Liver (tissue), 3 donors: ENCODE measurements at regions not wholly inside any gene's neighbourhood (a gene's known extent, or its start where the extent isn't known, plus 50 kb on each side); places are given as distances from the start of the nearest gene placed in this dataset.

Experiments used
- GABPA ChIP-seq, 2 donors: IDR thresholded peaks in 1 of 2; conservative IDR thresholded peaks in 1 of 2; 2 replicates each; pipeline ENCODE4 v1.6.1; 2016; ENCODE audit warnings: antibody characterized with exemption in 2 of 2, mild to moderate bottlenecking in 1 of 2, moderate library complexity in 1 of 2
- MAX ChIP-seq: IDR thresholded peaks from 2 replicates; pipeline ENCODE4 v1.6.1; 2016; ENCODE audit warnings: antibody characterized with exemption
- NR2F2 ChIP-seq: IDR thresholded peaks from 2 replicates; pipeline ENCODE4 v1.6.1; 2016; ENCODE audit warnings: antibody characterized with exemption
- RAD21 ChIP-seq, 2 donors: IDR thresholded peaks; 2 replicates each; pipeline ENCODE4 v1.6.1; 2016; ENCODE audit warnings: antibody characterized with exemption in 2 of 2, mild to moderate bottlenecking in 2 of 2
- SP1 ChIP-seq: IDR thresholded peaks from 2 replicates; pipeline ENCODE4 v1.6.1; 2018; ENCODE audit warnings: antibody characterized with exemption, mild to moderate bottlenecking
- TF ChIP-seq, protein P1 (sequence below): fragments of 150-350 bp; IDR thresholded peaks from 2 replicates; pipeline ENCODE4 v1.5.1; 2017; ENCODE audit warnings: improper control_type of control experiment, low read depth, low read length; ENCODE audit not compliant: missing input control
- donor health status: healthy.
- donor health status: healthy.

- TF ChIP-seq, protein P1, sequence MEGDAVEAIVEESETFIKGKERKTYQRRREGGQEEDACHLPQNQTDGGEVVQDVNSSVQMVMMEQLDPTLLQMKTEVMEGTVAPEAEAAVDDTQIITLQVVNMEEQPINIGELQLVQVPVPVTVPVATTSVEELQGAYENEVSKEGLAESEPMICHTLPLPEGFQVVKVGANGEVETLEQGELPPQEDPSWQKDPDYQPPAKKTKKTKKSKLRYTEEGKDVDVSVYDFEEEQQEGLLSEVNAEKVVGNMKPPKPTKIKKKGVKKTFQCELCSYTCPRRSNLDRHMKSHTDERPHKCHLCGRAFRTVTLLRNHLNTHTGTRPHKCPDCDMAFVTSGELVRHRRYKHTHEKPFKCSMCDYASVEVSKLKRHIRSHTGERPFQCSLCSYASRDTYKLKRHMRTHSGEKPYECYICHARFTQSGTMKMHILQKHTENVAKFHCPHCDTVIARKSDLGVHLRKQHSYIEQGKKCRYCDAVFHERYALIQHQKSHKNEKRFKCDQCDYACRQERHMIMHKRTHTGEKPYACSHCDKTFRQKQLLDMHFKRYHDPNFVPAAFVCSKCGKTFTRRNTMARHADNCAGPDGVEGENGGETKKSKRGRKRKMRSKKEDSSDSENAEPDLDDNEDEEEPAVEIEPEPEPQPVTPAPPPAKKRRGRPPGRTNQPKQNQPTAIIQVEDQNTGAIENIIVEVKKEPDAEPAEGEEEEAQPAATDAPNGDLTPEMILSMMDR, result no peak
- TF ChIP-seq NR2F2 (no peak), RAD21 (IDR thresholded peaks at IDR 0.05) (no peak), MAX (no peak), SP1 (no peak), GABPA (IDR thresholded peaks at IDR 0.05 in 1 of 2, conservative IDR thresholded peaks at IDR 0.05 in 1 of 2) (no peak)
Measured at GRCh38 chr2:111653103-111653624, 230.8 kb downstream of the ANAPC1 start.
